ENCODE measurements at regions not wholly inside any gene's neighbourhood (a gene's known extent, or its start where the extent isn't known, plus 50 kb on each side); places are given as distances from the start of the nearest gene placed in this dataset.
A peak's percentile ranks its signal among the peaks of the same experiment; 100 is the strongest.

DNA sequence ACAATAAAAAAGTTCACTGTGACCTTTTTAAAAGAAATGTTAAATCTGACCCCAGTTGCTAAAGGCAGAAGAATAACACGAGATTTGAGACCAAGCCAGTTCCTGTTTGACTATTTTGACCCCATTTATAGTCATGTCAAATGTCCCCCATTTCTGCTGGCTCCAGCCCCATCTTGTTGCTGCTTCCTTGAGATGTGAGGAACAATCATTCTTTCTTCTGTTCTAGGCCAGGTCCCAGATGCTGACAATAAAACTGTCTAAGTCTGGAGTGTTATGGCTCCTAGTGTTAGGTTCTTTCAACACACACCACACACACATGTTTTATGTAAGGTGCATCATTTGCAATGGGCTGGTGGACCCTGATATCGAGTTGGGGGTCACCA lies 92.0 kb upstream of the CYP1B1 start:
- no peak overlapping the region for H2AFZ ChIP-seq (replicated peaks; ENCODE audit: low read length, poor library complexity)
- peaks cover 12% of the 10 kb centered on the region for H3K4me1 ChIP-seq (ENCODE audit: control insufficient read depth, insufficient read depth, low read length)
- H2BK120ac ChIP-seq (ENCODE audit: low read depth, low read length) = peak overlapping the region; percentile 47; the same call in 1 of the 2 replicates
- ATAC-seq (ENCODE audit: low read depth) (no peak), DNase-seq (no peak)
- H3K18ac ChIP-seq (ENCODE audit: low read depth, low read length) = peak overlapping the region; percentile 77
- 0 out of 2 replicates have a peak, but pooled peaks cover 2% of the 10 kb centered on the region for H3K9me3 ChIP-seq (ENCODE audit: control insufficient read depth, insufficient read depth, low read length)
- no peak overlapping the region; the same call in 1 of the 2 replicates for H4K91ac ChIP-seq (ENCODE audit: insufficient read depth, low read depth, low read length)
- no TSS peak for BruUV-seq (replicated peaks)
- H3K27ac ChIP-seq (ENCODE audit: insufficient read depth, low read length) = no peak overlapping the region
- intact Hi-C loops (cut with micrococcal nuclease) = no loop called here
- H4K5ac ChIP-seq (ENCODE audit: low read depth, low read length) = peak overlapping the region; percentile 72; the same call in 1 of the 2 replicates
- peaks cover 11% of the 10 kb centered on the region for H3K27me3 ChIP-seq (ENCODE audit: control insufficient read depth, insufficient read depth, low read length)
- CTCF ChIA-PET = no interaction called here
- peak overlapping the region; percentile 75; the same call in 1 of the 2 replicates for H2AK5ac ChIP-seq (ENCODE audit: low read depth, low read length)
- H3K23ac ChIP-seq (ENCODE audit: low read depth, low read length) = no peak overlapping the region
- H3K14ac ChIP-seq (replicated peaks; ENCODE audit: low read depth, low read length) = no peak overlapping the region
- H3K56ac ChIP-seq (ENCODE audit: extremely low read depth, insufficient read depth, low read length) = no peak overlapping the region
- dilution Hi-C loops (cut with HindIII; ENCODE audit: low sequenced_read_pairs, unreplicated experiment) = no loop called here
- TF ChIP-seq RCOR1 (IDR thresholded peaks at IDR 0.05; ENCODE audit: insufficient replicate concordance, low read length) (no peak), CEBPB (IDR thresholded peaks at IDR 0.05; ENCODE audit: low read depth, low read length) (no peak), BHLHE40 (IDR thresholded peaks at IDR 0.05; ENCODE audit: low read depth, low read length) (no peak), FOS (IDR thresholded peaks at IDR 0.05; ENCODE audit: low read depth, low read length) (no peak), CHD1 (IDR thresholded peaks at IDR 0.05; ENCODE audit: low read depth, low read length) (no peak), MAFK (IDR thresholded peaks at IDR 0.05; ENCODE audit: low read depth, low read length) (no peak)
- POLR2A ChIA-PET (ENCODE audit: unreplicated experiment) = no interaction called here
- H3K36me3 ChIP-seq (ENCODE audit: control insufficient read depth, insufficient read depth, low read length) = no peaks in the 10 kb centered on the region
- no CpG with 5 or more reads among the region's 2 CpGs for WGBS, 2 experiments (ENCODE audit: extremely low coverage in 2 of 2, insufficient read length in 1 of 2)
- H4K8ac ChIP-seq (ENCODE audit: low read depth in 2 of 2, low read length in 2 of 2) = 0 out of 4 replicates have a peak overlapping the region, but pooled peaks of 1 of the 2 experiments have one; percentile 30
- H2AK9ac ChIP-seq (replicated peaks; ENCODE audit: low read depth, low read length, poor library complexity) = no peak overlapping the region
- H2BK5ac ChIP-seq (ENCODE audit: low read depth, low read length, poor library complexity, severe bottlenecking) = no peak overlapping the region
- in situ Hi-C loops (cut with MboI; ENCODE audit: low sequenced_read_pairs) = no loop called here
- H3K9me1 ChIP-seq (ENCODE audit: insufficient read depth, low read length) = 0 out of 2 replicates have a peak, but pooled peaks cover 7% of the 10 kb centered on the region
- H3K9ac ChIP-seq (ENCODE audit: low read depth, low read length) = no peak overlapping the region
- H4K20me1 ChIP-seq (ENCODE audit: insufficient read depth, low read length) = no peaks in the 10 kb centered on the region
- H3K4me3 ChIP-seq (ENCODE audit: insufficient read depth, low read depth, low read length) = no peak overlapping the region
- peak overlapping the region; percentile 68; the same call in 1 of the 3 replicates for H2BK15ac ChIP-seq (ENCODE audit: low read depth, low read length)
- no peaks in the 10 kb centered on the region for H3K79me1 ChIP-seq (ENCODE audit: low read depth in 1 of 2, low read length in 2 of 2)
- peak overlapping the region; percentile 93; the same call in 1 of the 2 replicates for H2BK20ac ChIP-seq (ENCODE audit: low read depth, low read length)
- no peak overlapping the region for H3K4me2 ChIP-seq (ENCODE audit: low read depth, low read length)
- H3K4ac ChIP-seq (ENCODE audit: low read depth, low read length) = peak overlapping the region; percentile 19; the same call in 1 of the 2 replicates
